K562 (cell line): ENCODE measurements at regions not wholly inside any gene's neighbourhood (a gene's known extent, or its start where the extent isn't known, plus 50 kb on each side); places are given as distances from the start of the nearest gene placed in this dataset.

ENCODE experiments used
- ATAC-seq: fragments of 200-7000 bp; cut with Tn5 transposase; 3 replicates; pipeline ENCODE4 v1.9.1; 2020; ENCODE audit warnings: moderate library complexity
- BruUV-seq: library from RNA; stranded (reverse); fragments of 400-500 nt; replicated peaks from 2 replicates; lab custom pipeline; 2021; lab: Mats Ljungman, UMichigan
- CTCF ChIA-PET: fragments of 300-600 bp; formaldehyde crosslinking; extraction: SDS; loops from one replicate; lab custom pipeline; 2021; ENCODE audit warnings: low intra/inter-chr PET ratio; lab: Yijun Ruan, JAX
- POLR2A ChIA-PET: fragments of 300-600, 350-650 bp; sonication (Branson Sonifier 250); formaldehyde crosslinking; extraction: SDS; loops from one replicate; lab custom pipeline; 2021; ENCODE audit warnings: antibody characterized with exemption, inconsistent platforms; lab: Yijun Ruan, JAX
- DNase-seq, 4 experiments: peaks; one replicate each; pipeline versions ENCODE4 v3.0.0 to v3.0.0-alpha.2; 2011 to 2018; ENCODE audit warnings: low spot score in 3 of 4, mixed read lengths in 3 of 4; ENCODE audit errors: extremely low read depth in 1 of 4
- FAIRE-seq: peaks from 2 replicates; lab custom pipeline; 2011; peaks lifted over from hg19 to GRCh38; lab: Jason Lieb, UNC
- H2AFZ ChIP-seq: 2 replicates; pipeline ENCODE4 v1.6.0; 2011; ENCODE audit warnings: low read depth, low read length, control low read depth, inconsistent platforms
- H3K27ac ChIP-seq: fragments of 200-600 bp; 3 replicates; pipeline ENCODE4 v1.8.0; 2011; ENCODE audit warnings: low read depth, mild to moderate bottlenecking, control low read depth, inconsistent platforms, low read length, moderate library complexity, mixed read lengths; ENCODE audit errors: extremely low read depth
- H3K27me3 ChIP-seq, 2 experiments: fragments of 300-600 bp in 1 of 2; 2 replicates in 1 of 2; 3 replicates in 1 of 2; pipeline versions ENCODE4 v1.6.0 to v1.8.0; 2011; ENCODE audit warnings: inconsistent platforms in 2 of 2, low read length in 2 of 2, mild to moderate bottlenecking in 1 of 2, mixed read lengths in 1 of 2, moderate library complexity in 1 of 2; ENCODE audit not compliant: control insufficient read depth in 2 of 2, insufficient read depth in 2 of 2
- H3K36me3 ChIP-seq: fragments of 300-600 bp; 3 replicates; pipeline ENCODE4 v1.8.0; 2011; ENCODE audit warnings: mild to moderate bottlenecking, low read length, inconsistent platforms; ENCODE audit not compliant: control insufficient read depth, insufficient read depth
- H3K4me1 ChIP-seq, 2 experiments: fragments of 200-600 bp in 1 of 2; replicated peaks in 1 of 2; 2 replicates in 1 of 2; 3 replicates in 1 of 2; pipeline versions ENCODE4 v1.5.1 to v1.8.0; 2011; ENCODE audit warnings: inconsistent platforms in 2 of 2, low read length in 2 of 2, mild to moderate bottlenecking in 1 of 2, mixed read lengths in 1 of 2, moderate library complexity in 1 of 2; ENCODE audit not compliant: control insufficient read depth in 2 of 2, insufficient read depth in 2 of 2
- H3K4me2 ChIP-seq: 2 replicates; pipeline ENCODE4 v1.6.1; 2011; ENCODE audit warnings: low read length, control low read depth, inconsistent platforms, mixed read lengths; ENCODE audit not compliant: insufficient read depth
- H3K4me3 ChIP-seq: fragments of 200-600 bp; sonication (generic), shearing (Covaris generic); 2 replicates; pipeline ENCODE4 v1.5.1; 2016; ENCODE audit warnings: control low read depth, inconsistent platforms
- H3K79me2 ChIP-seq: fragments of 200-600 bp; 3 replicates; pipeline ENCODE4 v1.8.0; 2011; ENCODE audit warnings: low read length, inconsistent platforms; ENCODE audit not compliant: control insufficient read depth, insufficient read depth
- H3K9ac ChIP-seq, 2 experiments: 2 replicates each; pipeline versions ENCODE4 v1.6.0 to v1.6.1; 2011; ENCODE audit warnings: low read depth in 2 of 2, low read length in 2 of 2, control low read depth in 1 of 2, inconsistent platforms in 1 of 2, mild to moderate bottlenecking in 1 of 2, mixed read lengths in 1 of 2; ENCODE audit not compliant: insufficient read depth in 1 of 2
- H3K9me1 ChIP-seq: one replicate; pipeline ENCODE4 v1.6.0; 2011; ENCODE audit warnings: inconsistent platforms, mild to moderate bottlenecking, low read length, moderate library complexity; ENCODE audit not compliant: control insufficient read depth, insufficient read depth
- H3K9me3 ChIP-seq: replicated peaks from 2 replicates; pipeline ENCODE4 v1.5.1; 2011; ENCODE audit warnings: low read depth, low read length, inconsistent platforms; ENCODE audit not compliant: control insufficient read depth, insufficient read depth
- H4K20me1 ChIP-seq: replicated peaks from 2 replicates; pipeline ENCODE4 v1.6.1; 2011; ENCODE audit warnings: low read length, inconsistent platforms, mixed read lengths; ENCODE audit not compliant: control insufficient read depth, insufficient read depth
- ATF2 ChIP-seq: sonication (generic); formaldehyde crosslinking; IDR thresholded peaks from 2 replicates; pipeline ENCODE4 v1.8.1; 2022; ENCODE audit warnings: missing genetic modification reagents
- FOXP4 ChIP-seq: sonication (generic); formaldehyde crosslinking; IDR thresholded peaks from 2 replicates; pipeline ENCODE4 v1.8.0; 2022; ENCODE audit warnings: mild to moderate bottlenecking, missing genetic modification reagents, borderline replicate concordance
- HLTF ChIP-seq: fragments of 450-650 bp; IDR thresholded peaks from 2 replicates; pipeline ENCODE4 v1.6.1; 2016
- HSF4 ChIP-seq: fragments of 250-450 bp; sonication (Bioruptor Pico); IDR thresholded peaks from 2 replicates; pipeline ENCODE4 v2.1.2; 2022; ENCODE audit warnings: mild to moderate bottlenecking, moderate library complexity, borderline replicate concordance
- NCOR1 ChIP-seq: fragments of 450-650 bp; IDR thresholded peaks from 2 replicates; pipeline ENCODE4 v1.6.1; 2016; ENCODE audit warnings: mild to moderate bottlenecking, moderate library complexity
- NFE2 ChIP-seq: IDR thresholded peaks from 2 replicates; pipeline ENCODE4 v1.6.1; 2014; ENCODE audit warnings: antibody characterized with exemption, low read depth
- NR0B1 ChIP-seq: fragments of 450-650 bp; IDR thresholded peaks from one replicate; pipeline ENCODE4 v1.6.1; 2018; ENCODE audit warnings: mild to moderate bottlenecking, moderate library complexity; ENCODE audit not compliant: partially characterized antibody
- POLR3A ChIP-seq: IDR thresholded peaks from 2 replicates; pipeline ENCODE4 v1.6.1; 2011; ENCODE audit warnings: borderline replicate concordance, mild to moderate bottlenecking, moderate library complexity; ENCODE audit not compliant: insufficient read length, insufficient read depth; ENCODE audit errors: extremely low read depth
- TBP ChIP-seq: optimal IDR thresholded peaks from 2 replicates; pipeline ENCODE3; 2011; ENCODE audit warnings: low read depth, low read length, improper control_type of control experiment
- USF2 ChIP-seq: sonication (generic); formaldehyde crosslinking; IDR thresholded peaks from 2 replicates; pipeline ENCODE4 v1.5.0; 2020; ENCODE audit warnings: missing genetic modification reagents
- XRCC5 ChIP-seq: fragments of 200-400 bp; formaldehyde crosslinking; IDR thresholded peaks from 2 replicates; pipeline ENCODE4 v1.6.1; 2017; ENCODE audit warnings: low read depth, mild to moderate bottlenecking, low read length
- ZMIZ1 ChIP-seq, 2 experiments: fragments of 150-350 bp in 1 of 2; IDR thresholded peaks; 2 replicates each; pipeline ENCODE4 v1.6.1; 2012 to 2016; ENCODE audit warnings: low read depth in 2 of 2, low read length in 2 of 2, mild to moderate bottlenecking in 1 of 2, moderate library complexity in 1 of 2
- ZNF263 ChIP-seq: sonication (generic); formaldehyde crosslinking; IDR thresholded peaks from 2 replicates; pipeline ENCODE4 v1.8.0; 2022; ENCODE audit warnings: mild to moderate bottlenecking, missing genetic modification reagents, borderline replicate concordance
- ZNF644 ChIP-seq: fragments of 200-800 bp; sonication (Bioruptor generic); IDR thresholded peaks from 2 replicates; pipeline ENCODE4 v1.6.1; 2016; ENCODE audit warnings: low read depth, missing genetic modification characterization, missing compliant biosample characterization
- WGBS: fragments of 100-300 bp; shearing (Covaris generic); methylation state at CpG from one replicate; pipeline ENCODE4 v1.1.6; 2016; ENCODE audit warnings: low coverage, mixed read lengths; ENCODE audit not compliant: insufficient coverage; ENCODE audit errors: missing lambda C conversion rate; 5-methylcytosine and 5-hydroxymethylcytosine counted together
- in situ Hi-C: fragments of 300-500 bp; cut with MboI; formaldehyde crosslinking; loops from 4 replicates; pipeline ENCODE4 v1.15.0; 2018; ENCODE audit warnings: inconsistent platforms, mixed read lengths
- intact Hi-C: fragments of 100-400 bp; cut with micrococcal nuclease; formaldehyde crosslinking; loops from 2 replicates; pipeline ENCODE4 v1.14.2; 2022

GRCh38 chr13:64528838-64529237 lies 2701.3 kb downstream of the PCDH9 start:
- in situ Hi-C loops (no loop called here), intact Hi-C loops (no loop called here)
- Histone ChIP-seq H4K20me1 (no peaks in the 10 kb centered on the region), H3K27me3 (no peaks in the 10 kb centered on the region), H2AFZ (no peak overlapping the region), H3K79me2 (no peaks in the 10 kb centered on the region), H3K27ac (no peak overlapping the region), H3K36me3 (no peaks in the 10 kb centered on the region), H3K9me3 (no peaks in the 10 kb centered on the region), H3K4me1 (no peaks in the 10 kb centered on the region), H3K4me2 (no peak overlapping the region), H3K9me1 (no peaks in the 10 kb centered on the region), H3K9ac (no peak overlapping the region), H3K4me3 (no peak overlapping the region)
- ChIA-PET POLR2A (no interaction called here), CTCF (no interaction called here)
- ATAC-seq (no peak), FAIRE-seq (no peak), DNase-seq (no peak)
- WGBS: 0% methylated on average over 1 of the region's 1 CpG
- no TSS peak for BruUV-seq
- TF ChIP-seq ZMIZ1 (IDR thresholded peaks at IDR 0.05; ENCODE audit: low read depth in 2 of 2, low read length in 2 of 2) (no peak), XRCC5 (no peak), TBP (no peak), NFE2 (no peak), FOXP4 (no peak), NR0B1 (no peak), USF2 (CRISPR knock-in tag) (no peak), ATF2 (CRISPR knock-in tag) (no peak), NCOR1 (no peak), ZNF263 (CRISPR knock-in tag) (no peak), HSF4 (CRISPR knock-in tag) (no peak), HLTF (no peak), ZNF644 (tag) (no peak), POLR3A (no peak)
